ENCODE measurements at regions not wholly inside any gene's neighbourhood (a gene's known extent, or its start where the extent isn't known, plus 50 kb on each side); places are given as distances from the start of the nearest gene placed in this dataset.

GRCh38 chr2:62362561-62362960 is 143.4 kb downstream of the TMEM17 start:
- no peak for TF ChIP-seq EGR1 (IDR thresholded peaks at IDR 0.05)
- TF ChIP-seq TAF1 (IDR thresholded peaks at IDR 0.05; ENCODE audit: low read depth) = no peak
- no peak for TF ChIP-seq TCF12 (IDR thresholded peaks at IDR 0.05; ENCODE audit: low read depth)
- TF ChIP-seq CEBPB (IDR thresholded peaks at IDR 0.05) = no peak
- peak; percentile 21; the same call in 1 of the 2 replicates for TF ChIP-seq RAD21 (IDR thresholded peaks at IDR 0.05; ENCODE audit: low read depth)
- TF ChIP-seq EP300 (IDR thresholded peaks at IDR 0.05; ENCODE audit: borderline replicate concordance) = no peak
- TF ChIP-seq MAX (IDR thresholded peaks at IDR 0.05) = no peak
- TF ChIP-seq TEAD4 (IDR thresholded peaks at IDR 0.05) = peak; percentile 67
- no peak for TF ChIP-seq CREB1 (IDR thresholded peaks at IDR 0.05; ENCODE audit: low read depth)
- TF ChIP-seq, protein P1, sequence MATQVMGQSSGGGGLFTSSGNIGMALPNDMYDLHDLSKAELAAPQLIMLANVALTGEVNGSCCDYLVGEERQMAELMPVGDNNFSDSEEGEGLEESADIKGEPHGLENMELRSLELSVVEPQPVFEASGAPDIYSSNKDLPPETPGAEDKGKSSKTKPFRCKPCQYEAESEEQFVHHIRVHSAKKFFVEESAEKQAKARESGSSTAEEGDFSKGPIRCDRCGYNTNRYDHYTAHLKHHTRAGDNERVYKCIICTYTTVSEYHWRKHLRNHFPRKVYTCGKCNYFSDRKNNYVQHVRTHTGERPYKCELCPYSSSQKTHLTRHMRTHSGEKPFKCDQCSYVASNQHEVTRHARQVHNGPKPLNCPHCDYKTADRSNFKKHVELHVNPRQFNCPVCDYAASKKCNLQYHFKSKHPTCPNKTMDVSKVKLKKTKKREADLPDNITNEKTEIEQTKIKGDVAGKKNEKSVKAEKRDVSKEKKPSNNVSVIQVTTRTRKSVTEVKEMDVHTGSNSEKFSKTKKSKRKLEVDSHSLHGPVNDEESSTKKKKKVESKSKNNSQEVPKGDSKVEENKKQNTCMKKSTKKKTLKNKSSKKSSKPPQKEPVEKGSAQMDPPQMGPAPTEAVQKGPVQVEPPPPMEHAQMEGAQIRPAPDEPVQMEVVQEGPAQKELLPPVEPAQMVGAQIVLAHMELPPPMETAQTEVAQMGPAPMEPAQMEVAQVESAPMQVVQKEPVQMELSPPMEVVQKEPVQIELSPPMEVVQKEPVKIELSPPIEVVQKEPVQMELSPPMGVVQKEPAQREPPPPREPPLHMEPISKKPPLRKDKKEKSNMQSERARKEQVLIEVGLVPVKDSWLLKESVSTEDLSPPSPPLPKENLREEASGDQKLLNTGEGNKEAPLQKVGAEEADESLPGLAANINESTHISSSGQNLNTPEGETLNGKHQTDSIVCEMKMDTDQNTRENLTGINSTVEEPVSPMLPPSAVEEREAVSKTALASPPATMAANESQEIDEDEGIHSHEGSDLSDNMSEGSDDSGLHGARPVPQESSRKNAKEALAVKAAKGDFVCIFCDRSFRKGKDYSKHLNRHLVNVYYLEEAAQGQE (IDR thresholded peaks at IDR 0.05; ENCODE audit: low read depth) = no peak
- TF ChIP-seq USF1 (IDR thresholded peaks at IDR 0.05) = no peak
- no peak for TF ChIP-seq NFIC (IDR thresholded peaks at IDR 0.05)
- no peak for TF ChIP-seq FOXM1 (IDR thresholded peaks at IDR 0.05; ENCODE audit: borderline replicate concordance, low read depth)
- no peak for TF ChIP-seq ZBTB7A (IDR thresholded peaks at IDR 0.05; ENCODE audit: low read depth)
- no peak for TF ChIP-seq YY1 (IDR thresholded peaks at IDR 0.05; ENCODE audit: low read depth)

- TF ChIP-seq FOXM1 (IDR thresholded peaks at IDR 0.05; ENCODE audit: borderline replicate concordance, low read depth) (no peak), CEBPB (IDR thresholded peaks at IDR 0.05) (peak; percentile 59; the same call in 1 of the 2 replicates)
Measured at GRCh38 chr2:62361964-62362363, 144.0 kb downstream of the TMEM17 start.

DNA sequence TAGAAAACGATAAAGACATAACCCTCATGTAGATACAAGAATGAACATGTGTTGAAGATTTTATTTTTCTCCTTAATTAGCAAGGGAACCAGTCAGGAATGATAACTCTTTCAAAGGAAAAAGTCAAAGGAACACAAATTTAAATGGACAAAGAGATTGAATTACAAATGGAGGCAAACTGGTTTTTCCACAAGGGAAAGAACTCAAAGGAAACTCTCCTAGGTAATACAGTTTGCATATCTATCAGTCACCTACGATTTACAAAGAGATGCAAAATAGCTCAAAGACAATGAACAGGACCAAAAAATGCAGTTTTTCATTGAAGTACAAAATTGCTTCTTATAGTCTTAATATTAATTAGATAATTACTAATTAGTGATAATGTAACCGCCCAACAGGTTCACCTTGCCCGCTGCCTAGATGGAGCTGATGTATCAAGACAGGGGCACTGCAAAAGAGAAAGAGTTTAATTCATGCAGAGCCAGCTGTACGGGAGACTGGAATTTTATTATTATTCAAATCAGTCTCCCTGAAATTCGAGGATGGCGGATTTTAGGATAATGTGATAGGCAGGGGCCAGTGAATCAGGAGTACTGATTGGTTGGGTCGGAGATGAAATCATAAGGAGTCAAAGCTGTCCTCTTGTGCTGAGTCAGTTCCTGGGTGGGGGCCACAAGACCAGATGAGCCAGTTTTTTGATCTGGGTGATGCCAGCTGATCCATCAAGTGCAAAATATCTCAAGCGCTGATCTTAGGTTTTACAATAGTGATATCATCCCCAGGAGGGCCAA is 151.0 kb downstream of the TMEM17 start:
- TF ChIP-seq RAD21 (IDR thresholded peaks at IDR 0.05; ENCODE audit: low read depth) (no peak), CREB1 (IDR thresholded peaks at IDR 0.05; ENCODE audit: low read depth) (no peak), YY1 (IDR thresholded peaks at IDR 0.05; ENCODE audit: low read depth) (no peak), MAX (IDR thresholded peaks at IDR 0.05) (no peak), USF1 (IDR thresholded peaks at IDR 0.05) (no peak), NFIC (IDR thresholded peaks at IDR 0.05) (no peak), TAF1 (IDR thresholded peaks at IDR 0.05; ENCODE audit: low read depth) (no peak), FOXM1 (IDR thresholded peaks at IDR 0.05; ENCODE audit: borderline replicate concordance, low read depth) (no peak), EP300 (IDR thresholded peaks at IDR 0.05; ENCODE audit: borderline replicate concordance) (no peak), TCF12 (IDR thresholded peaks at IDR 0.05; ENCODE audit: low read depth) (no peak), TEAD4 (IDR thresholded peaks at IDR 0.05) (no peak), ZBTB7A (IDR thresholded peaks at IDR 0.05; ENCODE audit: low read depth) (no peak), EGR1 (IDR thresholded peaks at IDR 0.05) (no peak), CEBPB (IDR thresholded peaks at IDR 0.05) (no peak)
- TF ChIP-seq, protein P1 (IDR thresholded peaks at IDR 0.05; ENCODE audit: low read depth) = no peak

GRCh38 chr2:62352031-62352430 is 154.0 kb downstream of the TMEM17 start:
- TF ChIP-seq YY1 (IDR thresholded peaks at IDR 0.05; ENCODE audit: low read depth) (no peak), TAF1 (IDR thresholded peaks at IDR 0.05; ENCODE audit: low read depth) (no peak), FOXM1 (IDR thresholded peaks at IDR 0.05; ENCODE audit: borderline replicate concordance, low read depth) (no peak), CREB1 (IDR thresholded peaks at IDR 0.05; ENCODE audit: low read depth) (no peak), EGR1 (IDR thresholded peaks at IDR 0.05) (no peak), USF1 (IDR thresholded peaks at IDR 0.05) (no peak)

DNA sequence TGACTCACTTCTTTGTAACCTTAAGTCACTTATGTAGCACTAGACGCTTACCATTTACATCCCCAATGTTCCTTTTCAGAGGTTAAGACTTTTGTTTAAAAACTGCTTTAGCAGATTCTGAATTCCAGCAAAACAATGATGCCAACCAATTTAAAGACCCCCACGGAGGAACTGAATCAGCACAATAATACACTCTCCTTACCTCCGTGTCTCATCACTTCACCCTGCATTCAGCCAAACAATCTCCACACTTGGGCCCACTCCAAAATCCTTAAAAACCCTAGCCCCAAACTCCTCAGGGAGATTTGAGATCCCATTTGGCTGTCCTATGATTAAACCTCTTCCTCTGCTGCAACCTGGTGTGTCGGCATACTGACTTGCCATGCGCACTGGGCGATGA is 153.9 kb downstream of the B3GNT2 start:
- TF ChIP-seq FOXM1 (IDR thresholded peaks at IDR 0.05; ENCODE audit: borderline replicate concordance, low read depth) = no peak
- no peak for TF ChIP-seq USF1 (IDR thresholded peaks at IDR 0.05)
